Endodermal cell (in vitro differentiated cells): ENCODE measurements at regions not wholly inside any gene's neighbourhood (a gene's known extent, or its start where the extent isn't known, plus 50 kb on each side); places are given as distances from the start of the nearest gene placed in this dataset.

Experiments
- DNase-seq: peaks from one replicate; pipeline ENCODE4 v3.0.0-alpha.2; 2017
- H3K27ac ChIP-seq: 2 replicates; pipeline ENCODE4 v1.5.1; 2013; ENCODE audit warnings: mild to moderate bottlenecking, low read depth, low read length, moderate library complexity
- H3K27me3 ChIP-seq: 2 replicates; pipeline ENCODE4 v1.6.1; 2013; ENCODE audit warnings: mild to moderate bottlenecking, low read length, moderate library complexity; ENCODE audit not compliant: insufficient read depth, control insufficient read depth, poor library complexity, severe bottlenecking
- H3K36me3 ChIP-seq: 2 replicates; pipeline ENCODE4 v1.7.0; 2013; ENCODE audit warnings: mild to moderate bottlenecking, low read length, moderate library complexity; ENCODE audit not compliant: control insufficient read depth, insufficient read depth
- H3K4me1 ChIP-seq: one replicate; pipeline ENCODE4 v1.7.0; 2013; ENCODE audit warnings: low read length; ENCODE audit not compliant: control insufficient read depth, insufficient read depth
- H3K4me3 ChIP-seq: 2 replicates; pipeline ENCODE4 v1.5.1; 2013; ENCODE audit warnings: mild to moderate bottlenecking, low read length, moderate library complexity
- H3K9ac ChIP-seq: 2 replicates; pipeline ENCODE4 v1.6.1; 2013; ENCODE audit warnings: mild to moderate bottlenecking, low read length, moderate library complexity; ENCODE audit not compliant: poor library complexity, severe bottlenecking; ENCODE audit errors: extremely low read depth
- H3K9me3 ChIP-seq: 2 replicates; pipeline ENCODE4 v1.6.1; 2013; ENCODE audit warnings: mild to moderate bottlenecking, low read length, moderate library complexity; ENCODE audit not compliant: control insufficient read depth
- H3K27ac Mint-ChIP-seq: 2 replicates; pipeline ENCODE4 v1.8.0; 2020; ENCODE audit warnings: mixed read lengths
- H3K27me3 Mint-ChIP-seq: 2 replicates; pipeline ENCODE4 v1.8.0; 2021; ENCODE audit warnings: mild to moderate bottlenecking, mixed read lengths; ENCODE audit not compliant: insufficient read depth
- H3K36me3 Mint-ChIP-seq: 2 replicates; pipeline ENCODE4 v1.8.0; 2020; ENCODE audit warnings: low read depth, mixed read lengths
- H3K4me1 Mint-ChIP-seq: 2 replicates; pipeline ENCODE4 v1.8.0; 2020; ENCODE audit warnings: mixed read lengths
- H3K4me3 Mint-ChIP-seq: 2 replicates; pipeline ENCODE4 v1.8.0; 2020; ENCODE audit warnings: mild to moderate bottlenecking, moderate library complexity, mixed read lengths
- H3K9me3 Mint-ChIP-seq: 2 replicates; pipeline ENCODE4 v1.8.0; 2020; ENCODE audit warnings: mild to moderate bottlenecking, mixed read lengths
- WGBS, 2 experiments: methylation state at CpG; one replicate each; pipeline versions ENCODE4 v1.1.5 to v1.1.7; 2013; ENCODE audit warnings: missing lambda C conversion rate in 2 of 2, mixed read lengths in 1 of 2; ENCODE audit not compliant: insufficient coverage in 1 of 2, insufficient read length in 1 of 2; 5-methylcytosine and 5-hydroxymethylcytosine counted together
- TF ChIP-seq, protein P1 (sequence below): fragments of 200-600 bp; sonication (generic); conservative IDR thresholded peaks from 2 replicates; pipeline ENCODE4 v1.5.0; 2021; ENCODE audit warnings: antibody characterized with exemption, mild to moderate bottlenecking

- H3K4me1 ChIP-seq: no peaks in the 10 kb centered on the region
- no peak overlapping the region for H3K4me3 ChIP-seq
- no peaks in the 10 kb centered on the region for H3K36me3 ChIP-seq
- no peaks in the 10 kb centered on the region for H3K9me3 ChIP-seq
- TF ChIP-seq, protein P1, sequence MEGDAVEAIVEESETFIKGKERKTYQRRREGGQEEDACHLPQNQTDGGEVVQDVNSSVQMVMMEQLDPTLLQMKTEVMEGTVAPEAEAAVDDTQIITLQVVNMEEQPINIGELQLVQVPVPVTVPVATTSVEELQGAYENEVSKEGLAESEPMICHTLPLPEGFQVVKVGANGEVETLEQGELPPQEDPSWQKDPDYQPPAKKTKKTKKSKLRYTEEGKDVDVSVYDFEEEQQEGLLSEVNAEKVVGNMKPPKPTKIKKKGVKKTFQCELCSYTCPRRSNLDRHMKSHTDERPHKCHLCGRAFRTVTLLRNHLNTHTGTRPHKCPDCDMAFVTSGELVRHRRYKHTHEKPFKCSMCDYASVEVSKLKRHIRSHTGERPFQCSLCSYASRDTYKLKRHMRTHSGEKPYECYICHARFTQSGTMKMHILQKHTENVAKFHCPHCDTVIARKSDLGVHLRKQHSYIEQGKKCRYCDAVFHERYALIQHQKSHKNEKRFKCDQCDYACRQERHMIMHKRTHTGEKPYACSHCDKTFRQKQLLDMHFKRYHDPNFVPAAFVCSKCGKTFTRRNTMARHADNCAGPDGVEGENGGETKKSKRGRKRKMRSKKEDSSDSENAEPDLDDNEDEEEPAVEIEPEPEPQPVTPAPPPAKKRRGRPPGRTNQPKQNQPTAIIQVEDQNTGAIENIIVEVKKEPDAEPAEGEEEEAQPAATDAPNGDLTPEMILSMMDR: no peak
- Mint-ChIP-seq H3K4me1 (peaks cover 10% of the 10 kb centered on the region), H3K9me3 (no peaks in the 10 kb centered on the region), H3K27ac (no peak overlapping the region), H3K36me3 (no peaks in the 10 kb centered on the region), H3K4me3 (no peak overlapping the region), H3K27me3 (no peaks in the 10 kb centered on the region)
- no peaks in the 10 kb centered on the region for H3K27me3 ChIP-seq
- DNase-seq: no peak
- WGBS, 2 experiments: 94 to 95% methylated on average over 5 to 10 of the region's 10 CpGs
- no peak overlapping the region for H3K27ac ChIP-seq
- no peak overlapping the region for H3K9ac ChIP-seq
Measured at GRCh38 chr10:88076027-88076880, 212.8 kb downstream of the PTEN start.

DNA sequence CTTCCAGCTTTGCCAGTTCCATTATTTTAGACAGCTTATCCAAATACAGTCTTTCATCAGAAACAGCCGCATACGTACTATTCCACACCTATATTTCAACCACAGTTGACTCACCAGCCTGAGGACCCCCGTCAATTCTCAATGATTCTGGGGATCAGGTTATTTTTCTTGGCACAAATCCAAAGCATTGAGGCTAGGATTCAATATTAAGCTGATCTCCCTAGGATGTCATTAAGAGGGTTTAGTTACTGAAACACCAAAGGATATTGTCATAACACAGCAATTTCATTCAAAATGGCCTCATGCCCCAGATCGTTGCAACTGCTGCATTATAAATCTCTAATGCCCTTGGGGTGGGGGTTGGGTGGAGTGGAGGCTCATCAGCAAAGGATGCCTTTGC, 214.6 kb downstream of the PTEN start:
- Histone ChIP-seq H3K9ac (no peak overlapping the region), H3K27me3 (no peaks in the 10 kb centered on the region), H3K27ac (no peak overlapping the region), H3K4me1 (no peaks in the 10 kb centered on the region), H3K4me3 (no peak overlapping the region), H3K9me3 (no peaks in the 10 kb centered on the region), H3K36me3 (no peaks in the 10 kb centered on the region)
- TF ChIP-seq, protein P1: no peak
- no peaks in the 10 kb centered on the region for H3K27me3 Mint-ChIP-seq
- WGBS, 2 experiments: 94% methylated on average over 4 of the region's 4 CpGs; no CpG with 5 or more reads in 1 of the 2 experiments
- no peaks in the 10 kb centered on the region for H3K36me3 Mint-ChIP-seq
- H3K9me3 Mint-ChIP-seq: no peaks in the 10 kb centered on the region
- peaks cover 10% of the 10 kb centered on the region for H3K4me1 Mint-ChIP-seq
- no peak overlapping the region for H3K4me3 Mint-ChIP-seq
- DNase-seq: no peak
- no peak overlapping the region for H3K27ac Mint-ChIP-seq

DNA sequence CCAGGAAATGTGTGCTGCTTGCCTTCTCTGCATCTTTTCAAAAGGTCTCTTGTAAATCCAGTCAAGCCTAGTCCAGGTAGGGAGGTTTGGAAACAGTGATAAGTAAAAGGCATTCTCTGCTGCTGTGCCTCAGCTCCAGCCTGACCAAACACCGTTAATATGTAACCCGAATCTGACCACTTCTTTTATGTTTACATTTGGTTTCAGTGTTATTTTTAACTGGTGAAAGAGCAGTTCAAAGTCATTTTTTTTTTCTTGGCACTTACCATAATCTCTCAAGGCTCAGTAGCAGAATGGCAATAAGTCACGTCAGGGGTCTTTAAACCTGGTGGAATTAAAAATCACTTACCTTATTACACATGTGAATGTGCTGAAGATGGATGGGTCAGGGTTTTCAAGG, 216.8 kb downstream of the PTEN start:
- Mint-ChIP-seq H3K27ac (no peak overlapping the region), H3K27me3 (no peaks in the 10 kb centered on the region), H3K4me1 (peaks cover 10% of the 10 kb centered on the region), H3K9me3 (no peaks in the 10 kb centered on the region), H3K36me3 (no peaks in the 10 kb centered on the region), H3K4me3 (no peak overlapping the region)
- TF ChIP-seq, protein P1: no peak
- Histone ChIP-seq H3K9ac (no peak overlapping the region), H3K4me1 (no peaks in the 10 kb centered on the region), H3K27ac (no peak overlapping the region), H3K4me3 (no peak overlapping the region), H3K27me3 (no peaks in the 10 kb centered on the region), H3K36me3 (no peaks in the 10 kb centered on the region), H3K9me3 (no peaks in the 10 kb centered on the region)
- no peak for DNase-seq
- WGBS, 2 experiments: 86 to 100% methylated on average over 1 to 3 of the region's 3 CpGs
